GM19043 (cell line): ENCODE measurements at regions not wholly inside any gene's neighbourhood (a gene's known extent, or its start where the extent isn't known, plus 50 kb on each side); places are given as distances from the start of the nearest gene placed in this dataset.

Source experiments
- ATAC-seq: cut with Tn5 transposase; IDR thresholded peaks from one replicate; pipeline ENCODE4 v1.9.1; 2021; ENCODE audit warnings: low read depth; ENCODE audit not compliant: unreplicated experiment

DNA sequence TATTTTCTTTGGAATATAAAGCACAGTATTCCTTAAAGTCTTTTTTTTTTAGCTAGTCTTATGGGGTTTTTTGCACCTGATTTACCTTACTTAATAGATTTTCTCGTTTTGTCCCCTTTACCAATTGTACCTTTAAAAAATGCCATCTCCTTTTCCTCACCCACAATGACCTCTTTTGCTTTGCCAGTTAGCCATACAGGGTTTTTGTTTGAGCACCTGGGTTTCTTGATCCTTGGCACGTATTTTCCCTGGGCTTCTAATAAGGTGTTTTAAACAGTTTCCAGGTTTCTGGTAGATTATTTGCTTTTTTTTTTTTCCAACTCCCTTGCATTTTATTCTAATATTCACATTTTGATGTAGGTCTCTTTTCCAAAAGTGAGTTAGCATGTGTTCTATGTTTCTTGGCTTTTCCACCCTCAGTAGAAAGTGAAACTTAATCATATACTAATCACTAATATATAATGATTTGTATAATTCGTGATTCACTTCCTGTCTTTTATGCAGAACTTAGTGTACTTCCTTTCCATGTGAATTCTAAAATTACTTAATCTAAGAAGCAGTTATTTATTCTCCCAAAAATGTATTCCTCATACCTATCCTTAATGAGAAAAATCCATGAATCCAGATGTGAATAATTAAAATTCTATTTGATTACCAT lies 673.9 kb upstream of the RGMB start:
- ATAC-seq: no peak

DNA sequence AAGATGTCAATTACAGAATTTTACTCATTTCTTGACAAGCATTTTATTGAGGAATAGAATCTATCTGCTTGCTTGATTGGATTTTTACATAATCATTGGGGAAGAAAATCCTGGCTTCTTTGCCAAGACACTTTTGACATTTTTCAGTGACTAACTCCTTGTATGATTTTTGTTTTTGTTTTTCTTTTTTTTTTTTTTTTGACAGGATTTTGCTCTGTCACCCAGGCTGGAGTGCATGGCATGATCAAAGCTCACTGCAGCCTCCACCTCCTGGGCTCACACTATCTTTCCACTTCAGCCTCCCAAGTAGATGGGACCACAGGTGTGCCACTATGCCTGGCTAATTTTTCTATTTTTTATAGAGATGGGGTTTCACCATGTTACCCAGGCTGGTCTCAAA lies 672.3 kb upstream of the RGMB start:
- ATAC-seq: no peak

GRCh38 chr5:98102936-98103335 lies 670.5 kb upstream of the RGMB start:
- ATAC-seq: no peak

GRCh38 chr5:98103807-98104206 lies 669.7 kb upstream of the RGMB start:
- no peak for ATAC-seq

DNA sequence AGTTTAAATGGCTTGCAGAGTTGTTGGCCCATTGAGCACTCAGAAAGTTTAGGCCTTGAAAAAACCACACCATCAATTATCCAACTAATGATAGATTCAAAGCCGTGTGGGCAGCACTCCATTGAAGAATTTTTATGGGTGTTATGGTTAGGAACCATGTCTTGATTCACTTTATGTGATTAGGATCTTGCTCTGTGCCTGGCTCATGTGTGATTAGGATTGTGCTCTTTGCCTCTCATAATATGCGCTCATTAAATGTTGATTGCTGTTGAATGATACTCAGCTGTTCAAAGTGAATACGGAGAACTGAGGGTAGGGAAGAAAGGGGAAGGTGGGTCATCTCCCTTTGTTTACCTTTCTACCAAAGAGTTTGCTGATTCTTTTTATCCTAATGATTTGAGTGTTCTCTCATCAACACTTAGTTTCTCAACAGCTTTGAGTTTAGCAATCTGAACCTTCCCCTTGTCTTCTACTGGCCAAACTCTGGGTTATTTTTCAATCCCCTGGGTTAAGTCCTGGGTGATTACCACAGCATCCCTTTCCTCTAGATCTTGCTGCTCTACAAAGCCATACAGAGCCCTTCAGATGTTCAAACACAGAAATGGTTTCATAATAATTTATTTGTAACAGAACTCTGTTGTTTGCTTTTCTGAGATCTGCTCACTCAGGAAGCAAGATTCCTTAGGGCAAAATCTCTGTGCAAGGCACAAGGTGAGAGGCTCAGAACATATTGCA lies 668.8 kb upstream of the RGMB start:
- ATAC-seq: no peak

GRCh38 chr5:98105681-98106080 lies 667.8 kb upstream of the RGMB start:
- no peak for ATAC-seq

GRCh38 chr5:98106116-98107031 lies 667.1 kb upstream of the RGMB start:
- ATAC-seq: no peak

GRCh38 chr5:98108497-98108896 lies 665.0 kb upstream of the RGMB start:
- ATAC-seq: no peak

DNA sequence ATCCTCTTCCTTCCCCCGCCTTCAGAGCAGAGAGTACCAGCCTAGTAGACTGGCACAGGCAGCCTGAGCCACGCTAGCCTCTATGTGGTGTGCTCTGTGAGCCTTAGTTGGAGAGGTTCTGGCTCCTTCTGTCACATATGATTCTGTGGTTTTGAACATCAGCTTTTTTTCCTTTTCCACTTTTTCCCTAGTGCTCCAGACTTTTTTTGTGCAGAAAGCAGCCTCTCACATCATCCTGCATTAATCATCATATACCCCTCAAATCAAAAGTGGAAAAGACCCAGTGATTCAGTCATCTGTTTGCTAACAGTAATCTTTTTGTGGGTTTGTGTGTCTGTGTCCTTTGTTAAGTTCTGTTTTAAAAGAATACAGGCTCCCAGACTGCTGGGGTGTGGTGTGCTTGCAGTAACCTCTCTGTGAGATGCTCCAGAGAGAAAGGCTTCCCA lies 663.9 kb upstream of the RGMB start:
- no peak for ATAC-seq

DNA sequence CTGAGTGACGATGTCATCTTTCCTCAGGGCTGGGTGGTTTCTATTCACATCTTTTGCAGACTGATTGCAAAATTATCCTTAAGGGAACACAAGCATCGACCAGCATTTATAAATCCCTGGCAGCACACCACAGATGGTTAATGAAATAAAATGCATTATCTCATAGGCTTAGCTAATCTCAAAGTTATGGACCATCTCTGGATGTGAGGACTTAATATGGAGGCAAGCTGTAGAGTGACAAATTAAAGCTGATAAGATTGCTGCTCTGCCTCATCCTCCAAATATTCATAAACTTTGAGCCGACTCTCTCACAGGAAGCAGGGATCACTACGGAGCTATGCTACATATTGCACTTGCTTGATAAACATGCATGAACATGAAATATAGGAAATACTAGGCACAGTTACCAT lies 663.2 kb upstream of the RGMB start:
- ATAC-seq: no peak

DNA sequence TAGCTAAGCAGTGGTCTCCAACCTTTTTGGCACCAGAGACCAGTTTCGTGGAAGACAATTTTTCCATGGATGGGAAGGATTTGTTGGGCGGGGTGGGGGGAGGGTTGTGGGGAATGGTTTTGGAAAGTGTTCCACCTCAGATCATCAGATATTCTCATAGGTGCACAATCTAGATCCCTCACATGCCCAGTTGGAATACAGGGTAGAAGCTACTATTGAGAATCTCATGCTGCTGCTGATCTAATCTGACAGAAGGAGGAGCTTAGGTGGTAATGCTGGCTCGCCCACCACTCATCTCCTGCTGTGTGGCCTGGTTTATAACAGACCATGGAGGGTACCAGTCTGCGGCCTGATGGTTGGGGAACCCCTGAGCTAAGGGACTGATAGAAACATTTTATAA lies 662.7 kb upstream of the RGMB start:
- no peak for ATAC-seq

GRCh38 chr5:98111686-98112085 lies 661.8 kb upstream of the RGMB start:
- no peak for ATAC-seq

DNA sequence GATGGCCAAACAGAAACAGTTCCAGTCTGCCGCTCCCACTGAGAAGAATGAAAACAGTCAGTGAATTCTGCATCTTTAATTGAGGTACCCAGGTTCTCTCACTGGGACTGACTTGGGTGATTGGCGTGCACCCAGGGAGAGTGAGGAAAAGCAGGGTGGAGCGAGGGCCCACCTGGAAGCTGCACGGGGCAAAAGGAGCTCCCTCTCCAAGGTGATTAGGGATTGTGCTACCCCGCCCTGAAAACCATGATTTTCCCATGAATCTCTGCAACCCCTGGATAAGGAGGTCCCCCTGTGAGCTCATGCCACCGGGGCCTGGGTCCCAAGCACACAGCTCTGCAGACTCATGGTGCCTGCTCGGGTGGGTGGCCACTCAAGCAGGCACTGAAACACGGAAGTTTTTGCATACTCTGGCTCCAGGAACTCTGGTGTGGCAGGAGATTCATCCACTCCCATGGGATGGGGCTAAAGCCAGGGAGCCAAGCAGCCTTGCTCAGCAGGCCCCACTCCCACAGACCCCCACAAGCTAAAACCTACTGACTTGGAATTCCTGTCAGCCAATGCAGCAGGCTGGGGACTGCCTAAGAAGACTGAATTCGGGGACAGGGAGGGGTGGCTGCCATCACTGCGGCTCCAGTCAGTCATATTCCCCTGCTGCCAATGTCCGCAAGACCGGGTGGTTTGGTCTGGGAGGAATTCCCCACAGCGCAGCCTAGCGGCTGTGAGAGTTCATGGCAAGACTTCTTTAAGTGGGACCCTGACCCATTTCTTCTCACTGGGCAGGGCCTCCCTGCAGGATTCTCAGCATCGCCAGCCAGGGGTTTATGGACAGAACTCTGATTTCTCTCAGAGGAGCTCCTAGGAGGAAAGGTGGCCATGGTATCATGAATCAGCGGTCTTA lies 652.2 kb upstream of the RGMB start:
- ATAC-seq: no peak

GRCh38 chr5:98128271-98128670 lies 645.2 kb upstream of the RGMB start:
- ATAC-seq: no peak

GRCh38 chr5:98128846-98129245 lies 644.6 kb upstream of the RGMB start:
- no peak for ATAC-seq

GRCh38 chr5:98130261-98131035 lies 643.0 kb upstream of the RGMB start:
- ATAC-seq: no peak

- no peak for ATAC-seq
Observed at GRCh38 chr5:98144116-98144515, 629.3 kb upstream of the RGMB start.

DNA sequence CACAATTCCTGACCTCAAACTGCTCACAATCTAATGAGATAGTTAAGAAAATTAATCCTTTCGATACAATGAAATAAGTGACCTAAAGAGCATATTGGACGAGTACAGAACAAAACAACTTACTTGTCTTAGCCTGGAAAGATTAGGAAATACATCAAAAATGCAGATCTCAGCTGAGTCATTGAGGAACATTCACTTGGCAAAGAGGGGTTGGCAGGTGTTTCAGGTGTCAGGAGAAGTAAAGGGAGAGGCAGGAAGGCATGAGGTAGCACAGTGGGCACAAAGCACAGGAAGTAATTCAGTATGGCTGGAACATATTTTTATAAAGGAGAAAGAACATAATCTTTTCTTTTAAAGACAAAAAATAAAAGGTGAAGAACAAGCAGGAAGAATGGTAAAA lies 628.8 kb upstream of the RGMB start:
- ATAC-seq: no peak

DNA sequence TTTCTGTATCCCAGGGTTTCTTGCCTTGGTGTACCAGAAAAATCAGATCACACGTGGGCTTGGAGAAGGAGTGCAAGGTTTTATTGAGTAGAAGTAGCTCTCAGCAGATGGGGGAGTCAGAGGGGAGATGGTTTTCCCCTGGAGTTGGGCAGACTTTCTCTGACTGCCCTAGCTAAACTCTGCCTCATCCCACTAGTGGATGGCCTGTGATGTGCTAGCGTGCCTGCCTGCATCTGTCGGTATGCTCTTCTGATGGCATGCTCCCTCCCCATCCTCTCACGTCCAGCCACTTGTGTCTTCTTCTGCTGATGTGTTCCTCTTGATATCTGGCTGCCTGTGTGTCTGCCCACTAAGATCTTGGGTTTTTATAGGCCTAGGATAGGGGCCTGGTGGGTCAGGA lies 616.1 kb upstream of the RGMB start:
- no peak for ATAC-seq

DNA sequence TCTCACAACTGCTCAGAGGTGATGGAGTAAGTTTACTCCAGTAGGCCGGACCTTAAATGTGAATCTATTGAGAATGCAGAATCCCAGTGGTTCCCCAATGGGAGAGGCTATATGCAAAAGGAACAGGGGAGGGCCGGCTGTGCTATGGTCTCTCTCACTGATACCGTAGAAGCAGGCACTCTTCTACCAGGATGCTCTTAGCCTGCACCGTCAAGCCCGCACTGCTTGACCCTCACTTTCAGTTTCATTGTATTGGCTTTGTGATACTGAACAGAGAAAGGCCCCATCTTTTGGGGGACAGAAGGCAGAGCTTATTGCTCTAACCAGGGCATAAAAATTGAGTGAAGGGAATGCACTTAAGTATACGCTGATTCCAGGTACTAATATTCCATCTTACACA lies 615.0 kb upstream of the RGMB start:
- no peak for ATAC-seq
